ENCODE measurements at regions not wholly inside any gene's neighbourhood (a gene's known extent, or its start where the extent isn't known, plus 50 kb on each side); places are given as distances from the start of the nearest gene placed in this dataset.

GRCh38 chr18:43590182-43590903 is 313.1 kb upstream of the SYT4 start:
- H3K4me1 ChIP-seq (ENCODE audit: insufficient read depth, low read length): no peaks in the 10 kb centered on the region
- Mint-ChIP-seq H3K27me3 (ENCODE audit: low read depth, unreplicated experiment) (no peaks in the 10 kb centered on the region), H3K9me3 (ENCODE audit: unreplicated experiment) (no peaks in the 10 kb centered on the region), H3K4me1 (ENCODE audit: low read depth, unreplicated experiment) (no peaks in the 10 kb centered on the region), H3K27ac (ENCODE audit: unreplicated experiment) (no peak overlapping the region), H3K36me3 (ENCODE audit: low read depth, unreplicated experiment) (no peaks in the 10 kb centered on the region), H3K4me3 (ENCODE audit: unreplicated experiment) (no peak overlapping the region)
- FAIRE-seq (no peak), DNase-seq (ENCODE audit: low read depth) (no peak)
- TF ChIP-seq EZH2 (IDR thresholded peaks at IDR 0.05; ENCODE audit: insufficient read depth, low read length): no peak
- no peak overlapping the region for H2AFZ ChIP-seq (ENCODE audit: low read depth, low read length)
- H3K4me2 ChIP-seq (ENCODE audit: low read length): no peak overlapping the region
- no peaks in the 10 kb centered on the region for H3K36me3 ChIP-seq (ENCODE audit: insufficient read depth, low read length)
- no peak overlapping the region for H3K27ac ChIP-seq (ENCODE audit: low read depth, low read length)
- H3K9me3 ChIP-seq (ENCODE audit: insufficient read depth, low read depth, low read length): no peaks in the 10 kb centered on the region
- H4K20me1 ChIP-seq (ENCODE audit: insufficient read depth, low read length): no peaks in the 10 kb centered on the region
- no peaks in the 10 kb centered on the region for H3K27me3 ChIP-seq (ENCODE audit: insufficient read depth, low read length)
- H3K79me2 ChIP-seq (ENCODE audit: insufficient read depth, low read length): no peaks in the 10 kb centered on the region
- no peak overlapping the region for H3K9ac ChIP-seq (ENCODE audit: low read length)
- H3K4me3 ChIP-seq (ENCODE audit: insufficient read depth, low read depth, low read length): no peak overlapping the region

- Histone ChIP-seq H2AFZ (ENCODE audit: low read depth, low read length) (no peak overlapping the region), H3K4me2 (ENCODE audit: low read length) (no peak overlapping the region), H3K4me3 (ENCODE audit: insufficient read depth, low read depth, low read length) (no peak overlapping the region), H3K27me3 (ENCODE audit: insufficient read depth, low read length) (no peaks in the 10 kb centered on the region), H3K36me3 (ENCODE audit: insufficient read depth, low read length) (no peaks in the 10 kb centered on the region), H3K27ac (ENCODE audit: low read depth, low read length) (no peak overlapping the region), H3K9me3 (ENCODE audit: insufficient read depth, low read depth, low read length) (no peaks in the 10 kb centered on the region), H3K9ac (ENCODE audit: low read length) (no peak overlapping the region), H3K4me1 (ENCODE audit: insufficient read depth, low read length) (no peaks in the 10 kb centered on the region), H3K79me2 (ENCODE audit: insufficient read depth, low read length) (no peaks in the 10 kb centered on the region), H4K20me1 (ENCODE audit: insufficient read depth, low read length) (no peaks in the 10 kb centered on the region)
- Mint-ChIP-seq H3K36me3 (ENCODE audit: low read depth, unreplicated experiment) (no peaks in the 10 kb centered on the region), H3K27me3 (ENCODE audit: low read depth, unreplicated experiment) (no peaks in the 10 kb centered on the region), H3K27ac (ENCODE audit: unreplicated experiment) (no peak overlapping the region), H3K4me3 (ENCODE audit: unreplicated experiment) (no peak overlapping the region), H3K4me1 (ENCODE audit: low read depth, unreplicated experiment) (no peaks in the 10 kb centered on the region), H3K9me3 (ENCODE audit: unreplicated experiment) (no peaks in the 10 kb centered on the region)
- DNase-seq (ENCODE audit: low read depth): no peak
- no peak for FAIRE-seq
- TF ChIP-seq CTCF (IDR thresholded peaks at IDR 0.05; ENCODE audit: insufficient read depth, low read depth, low read length) (no peak), EZH2 (IDR thresholded peaks at IDR 0.05; ENCODE audit: insufficient read depth, low read length) (no peak)
Measured at GRCh38 chr18:43592269-43592668, 315.0 kb upstream of the SYT4 start.

GRCh38 chr18:43596105-43596712 is 318.9 kb upstream of the SYT4 start:
- H4K20me1 ChIP-seq (ENCODE audit: insufficient read depth, low read length): no peaks in the 10 kb centered on the region
- Mint-ChIP-seq H3K4me1 (ENCODE audit: low read depth, unreplicated experiment) (no peaks in the 10 kb centered on the region), H3K27ac (ENCODE audit: unreplicated experiment) (no peak overlapping the region), H3K9me3 (ENCODE audit: unreplicated experiment) (no peaks in the 10 kb centered on the region), H3K27me3 (ENCODE audit: low read depth, unreplicated experiment) (no peaks in the 10 kb centered on the region), H3K4me3 (ENCODE audit: unreplicated experiment) (no peak overlapping the region), H3K36me3 (ENCODE audit: low read depth, unreplicated experiment) (no peaks in the 10 kb centered on the region)
- no peaks in the 10 kb centered on the region for H3K79me2 ChIP-seq (ENCODE audit: insufficient read depth, low read length)
- no peak overlapping the region for H3K4me2 ChIP-seq (ENCODE audit: low read length)
- no peaks in the 10 kb centered on the region for H3K4me1 ChIP-seq (ENCODE audit: insufficient read depth, low read length)
- H3K4me3 ChIP-seq (ENCODE audit: insufficient read depth, low read depth, low read length): no peak overlapping the region
- no peaks in the 10 kb centered on the region for H3K36me3 ChIP-seq (ENCODE audit: insufficient read depth, low read length)
- H2AFZ ChIP-seq (ENCODE audit: low read depth, low read length): no peak overlapping the region
- DNase-seq (ENCODE audit: low read depth): peak; percentile 24
- no peaks in the 10 kb centered on the region for H3K27me3 ChIP-seq (ENCODE audit: insufficient read depth, low read length)
- peak; percentile 58 for FAIRE-seq
- no peaks in the 10 kb centered on the region for H3K9me3 ChIP-seq (ENCODE audit: insufficient read depth, low read depth, low read length)
- no peak overlapping the region for H3K9ac ChIP-seq (ENCODE audit: low read length)
- H3K27ac ChIP-seq (ENCODE audit: low read depth, low read length): no peak overlapping the region
- TF ChIP-seq CTCF (IDR thresholded peaks at IDR 0.05; ENCODE audit: insufficient read depth, low read depth, low read length) (peak; percentile 46), EZH2 (IDR thresholded peaks at IDR 0.05; ENCODE audit: insufficient read depth, low read length) (no peak)
